Esophagus squamous epithelium (tissue), 5 donors: ENCODE measurements at regions not wholly inside any gene's neighbourhood (a gene's known extent, or its start where the extent isn't known, plus 50 kb on each side); places are given as distances from the start of the nearest gene placed in this dataset.
A peak's percentile ranks its signal among the peaks of the same experiment; 100 is the strongest.

ENCODE experiments used
- DNase-seq: peaks from one replicate; lab custom pipeline; 2025; lab: John Stamatoyannopoulos, UW
- H3K27ac ChIP-seq, 4 donors: fragments of 200-600 bp; sonication (generic); one replicate each; pipeline ENCODE4 v1.5.1; 2016 to 2019; ENCODE audit warnings: mild to moderate bottlenecking in 1 of 4
- H3K27me3 ChIP-seq, 4 donors: fragments of 200-600 bp; sonication (generic); 1 replicate in 3 of 4; 2 replicates in 1 of 4; pipeline versions ENCODE4 v1.5.1 to v1.6.0; 2017 to 2021; ENCODE audit warnings: antibody characterized with exemption in 1 of 4
- H3K36me3 ChIP-seq, 3 donors: fragments of 200-600 bp; sonication (generic); one replicate each; pipeline ENCODE4 v1.5.1; 2016 to 2019
- H3K4me1 ChIP-seq, 3 donors: fragments of 200-600 bp; sonication (generic); one replicate each; pipeline ENCODE4 v1.5.1; 2017 to 2019
- H3K4me3 ChIP-seq, 4 donors: fragments of 200-600 bp; sonication (generic); 1 replicate in 3 of 4; 2 replicates in 1 of 4; pipeline ENCODE4 v1.5.1; 2016 to 2019; ENCODE audit warnings: mild to moderate bottlenecking in 2 of 4, moderate library complexity in 1 of 4
- H3K9me3 ChIP-seq, 3 donors: fragments of 200-600 bp; sonication (generic); one replicate each; pipeline ENCODE4 v1.5.1; 2016 to 2019
- CTCF ChIP-seq, 6 experiments: fragments of 450-650 bp in 4 of 6; fragments of 200-600 bp in 2 of 6; sonication (generic) in 2 of 6; IDR thresholded peaks; one replicate each; pipeline ENCODE4 v1.5.1; 2016 to 2019; ENCODE audit warnings: antibody characterized with exemption in 6 of 6, mild to moderate bottlenecking in 4 of 6, moderate library complexity in 4 of 6
- POLR2A ChIP-seq, 4 donors: fragments of 450-650 bp; IDR thresholded peaks; one replicate each; pipeline ENCODE4 v1.6.1; 2017; ENCODE audit warnings: antibody characterized with exemption in 4 of 4, mild to moderate bottlenecking in 4 of 4, moderate library complexity in 3 of 4
- WGBS, 2 donors: methylation state at CpG; one replicate each; pipeline ENCODE4 v1.1.5; 2018; 5-methylcytosine and 5-hydroxymethylcytosine counted together
- intact Hi-C: fragments of 100-400 bp; cut with DNase I; formaldehyde crosslinking; loops from one replicate; pipeline ENCODE4 v1.15.0; 2022
- donor health status: DM: yes; HTN: yes; CAD: no.

DNA sequence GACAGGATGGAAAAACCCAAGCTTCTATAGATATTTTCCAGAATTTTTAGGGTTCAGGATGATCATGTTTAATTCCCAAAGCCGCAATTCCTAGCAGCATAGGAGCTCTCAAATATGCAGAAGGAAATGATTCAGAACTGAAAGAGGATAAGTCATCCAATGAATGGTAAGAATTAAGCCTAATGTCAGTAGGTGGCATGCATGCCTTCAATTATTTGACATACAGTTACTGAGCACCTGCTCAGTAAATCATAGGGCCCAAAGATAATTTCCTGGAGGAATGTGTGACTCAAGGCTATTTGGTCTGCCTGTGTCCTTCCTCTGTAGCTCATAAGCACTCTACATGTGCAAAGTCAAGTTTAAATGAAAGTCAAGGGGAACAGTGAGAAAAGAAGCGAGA is 116.8 kb upstream of the SLC38A4 start:
- WGBS, 2 donors = 73 to 92% methylated on average over 2 of the region's 2 CpGs
- no peak for DNase-seq
- Histone ChIP-seq H3K27ac (no peak overlapping the region), H3K4me3 (no peak overlapping the region), H3K9me3 (no peaks in the 10 kb centered on the region), H3K4me1 (peaks cover 0 to 13% (median 0%) of the 10 kb centered on the region in 3 donors), H3K27me3 (no peaks in the 10 kb centered on the region), H3K36me3 (no peaks in the 10 kb centered on the region)
- TF ChIP-seq CTCF (IDR thresholded peaks at IDR 0.05) (no peak), POLR2A (IDR thresholded peaks at IDR 0.05) (no peak)
- intact Hi-C loops = no loop called here

- Histone ChIP-seq H3K27me3 (no peaks in the 10 kb centered on the region), H3K4me3 (no peak overlapping the region), H3K27ac (no peak overlapping the region), H3K4me1 (no peaks in the 10 kb centered on the region), H3K9me3 (no peaks in the 10 kb centered on the region), H3K36me3 (no peaks in the 10 kb centered on the region)
- TF ChIP-seq POLR2A (IDR thresholded peaks at IDR 0.05) (no peak), CTCF (IDR thresholded peaks at IDR 0.05) (peak in 2 of 6 experiments; percentile 14 to 40)
- WGBS, 2 donors = 0 to 10% methylated on average over 2 of the region's 2 CpGs
- intact Hi-C loops = no loop called here
- DNase-seq = no peak
Measured at GRCh38 chr12:46944088-46944487, 118.3 kb upstream of the SLC38A4 start.

- Histone ChIP-seq H3K36me3 (no peaks in the 10 kb centered on the region), H3K27ac (no peak overlapping the region), H3K9me3 (no peaks in the 10 kb centered on the region), H3K27me3 (no peaks in the 10 kb centered on the region), H3K4me3 (no peak overlapping the region), H3K4me1 (no peaks in the 10 kb centered on the region)
- intact Hi-C loops = no loop called here
- TF ChIP-seq POLR2A (IDR thresholded peaks at IDR 0.05) (no peak), CTCF (IDR thresholded peaks at IDR 0.05) (no peak)
- WGBS, 2 donors = 92 to 94% methylated on average over 5 of the region's 5 CpGs
- DNase-seq = no peak
Measured at GRCh38 chr12:46944771-46945170, 119.0 kb upstream of the SLC38A4 start.

DNA sequence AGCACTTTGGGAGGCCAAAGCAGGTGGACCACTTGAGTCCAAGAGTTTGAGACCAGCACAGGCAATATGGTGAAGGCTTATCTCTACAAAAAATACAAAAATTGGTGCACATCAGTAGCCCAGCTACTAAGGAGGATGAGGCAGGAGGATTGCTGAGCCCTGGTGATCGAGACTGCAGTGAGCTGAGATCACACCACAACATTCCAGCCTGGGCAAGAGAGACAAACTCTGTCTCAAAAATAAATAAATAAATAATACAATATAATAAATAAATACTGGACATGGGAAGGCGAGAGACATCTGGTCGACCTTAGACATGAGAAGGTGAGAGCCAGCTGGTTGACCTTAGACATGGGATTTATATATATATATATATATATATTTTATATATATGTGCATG is 119.8 kb upstream of the SLC38A4 start:
- Histone ChIP-seq H3K9me3 (no peaks in the 10 kb centered on the region), H3K27ac (no peak overlapping the region), H3K4me3 (no peak overlapping the region), H3K4me1 (no peaks in the 10 kb centered on the region), H3K27me3 (no peaks in the 10 kb centered on the region), H3K36me3 (no peaks in the 10 kb centered on the region)
- no peak for DNase-seq
- TF ChIP-seq POLR2A (IDR thresholded peaks at IDR 0.05) (no peak), CTCF (IDR thresholded peaks at IDR 0.05) (no peak)
- 85 to 90% methylated on average over 3 of the region's 3 CpGs for WGBS, 2 donors
- intact Hi-C loops = no loop called here

DNA sequence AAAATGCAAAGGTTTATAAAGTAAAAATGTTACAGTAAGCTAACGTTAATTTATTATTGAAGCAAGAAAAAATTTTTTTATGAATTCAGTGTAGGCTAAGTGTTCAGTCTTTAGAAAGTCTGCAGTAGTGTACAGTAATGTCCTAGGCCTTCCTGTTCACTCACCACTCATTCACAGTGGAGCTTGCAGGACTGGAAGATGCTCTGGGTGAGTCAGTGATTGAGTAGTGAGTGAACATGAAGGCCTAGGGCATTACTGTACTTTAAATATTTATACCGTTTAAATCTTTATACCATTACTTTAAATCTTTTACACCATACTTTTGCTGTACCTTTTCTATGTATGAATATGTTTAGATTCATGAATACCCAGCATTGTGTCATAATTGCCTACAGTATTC is 120.3 kb upstream of the SLC38A4 start:
- 63 to 84% methylated on average over 2 of the region's 2 CpGs for WGBS, 2 donors
- no peak for TF ChIP-seq CTCF (IDR thresholded peaks at IDR 0.05)
- no peak for TF ChIP-seq POLR2A (IDR thresholded peaks at IDR 0.05)
- Histone ChIP-seq H3K27ac (no peak overlapping the region), H3K4me1 (no peaks in the 10 kb centered on the region), H3K9me3 (no peaks in the 10 kb centered on the region), H3K27me3 (no peaks in the 10 kb centered on the region), H3K4me3 (no peak overlapping the region), H3K36me3 (no peaks in the 10 kb centered on the region)
- DNase-seq = no peak
- intact Hi-C loops = no loop called here
